ENCODE measurements at regions not wholly inside any gene's neighbourhood (a gene's known extent, or its start where the extent isn't known, plus 50 kb on each side); places are given as distances from the start of the nearest gene placed in this dataset.

- no peak for TF ChIP-seq NRF1 (IDR thresholded peaks at IDR 0.05; ENCODE audit: low read depth, low read length)
- no peak for TF ChIP-seq SP1 (IDR thresholded peaks at IDR 0.05; ENCODE audit: low read depth, low read length)
- no peak for TF ChIP-seq CBX5 (IDR thresholded peaks at IDR 0.05; ENCODE audit: low read depth, low read length)
- no peak for TF ChIP-seq RFX5 (IDR thresholded peaks at IDR 0.05; ENCODE audit: borderline replicate concordance, low read depth, low read length)
- TF ChIP-seq CREB1 (IDR thresholded peaks at IDR 0.05), result no peak
- no peak for TF ChIP-seq TEAD4 (IDR thresholded peaks at IDR 0.05; ENCODE audit: low read depth, low read length)
- TF ChIP-seq SIX5 (IDR thresholded peaks at IDR 0.05; ENCODE audit: low read depth, low read length), result no peak
Observed at GRCh38 chr9:103761466-103761865, 332.6 kb upstream of the SMC2 start (continued).
